ENCODE measurements at regions not wholly inside any gene's neighbourhood (a gene's known extent, or its start where the extent isn't known, plus 50 kb on each side); places are given as distances from the start of the nearest gene placed in this dataset.

- no peak overlapping the region for H3K27ac ChIP-seq
- DNase-seq (ENCODE audit: low spot score): no peak
- no peak overlapping the region for H3K4me3 ChIP-seq
- no peak for TF ChIP-seq CTCF (IDR thresholded peaks at IDR 0.05)
Measured at GRCh38 chr1:214900590-214900989, 181.9 kb upstream of the KCNK2 start.

GRCh38 chr1:214901718-214902117 lies 180.8 kb upstream of the KCNK2 start:
- H3K4me3 ChIP-seq: no peak overlapping the region
- no peak for TF ChIP-seq CTCF (IDR thresholded peaks at IDR 0.05)
- DNase-seq (ENCODE audit: low spot score): no peak
- no peak overlapping the region for H3K27ac ChIP-seq

- H3K4me3 ChIP-seq: no peak overlapping the region
- no peak for TF ChIP-seq CTCF (IDR thresholded peaks at IDR 0.05)
- H3K27ac ChIP-seq: no peak overlapping the region
- DNase-seq (ENCODE audit: low spot score): no peak
Measured at GRCh38 chr1:214902636-214903320, 179.8 kb upstream of the KCNK2 start.

- DNase-seq (ENCODE audit: low spot score): no peak
- no peak overlapping the region for H3K27ac ChIP-seq
- H3K4me3 ChIP-seq: no peak overlapping the region
- TF ChIP-seq CTCF (IDR thresholded peaks at IDR 0.05): no peak
Measured at GRCh38 chr1:214912127-214912526, 170.4 kb upstream of the KCNK2 start.

GRCh38 chr1:214913966-214914365 lies 168.6 kb upstream of the KCNK2 start:
- Histone ChIP-seq H3K27ac (no peak overlapping the region), H3K4me3 (no peak overlapping the region)
- no peak for TF ChIP-seq CTCF (IDR thresholded peaks at IDR 0.05)
- no peak for DNase-seq (ENCODE audit: low spot score)

- no peak overlapping the region for H3K27ac ChIP-seq
- no peak for DNase-seq (ENCODE audit: low spot score)
- TF ChIP-seq CTCF (IDR thresholded peaks at IDR 0.05): no peak
Measured at GRCh38 chr1:214917081-214917635, 165.4 kb upstream of the KCNK2 start.

GRCh38 chr1:214918745-214919144 lies 163.8 kb upstream of the KCNK2 start:
- DNase-seq (ENCODE audit: low spot score): no peak
- H3K27ac ChIP-seq: no peak overlapping the region
- H3K4me3 ChIP-seq: no peak overlapping the region
- no peak for TF ChIP-seq CTCF (IDR thresholded peaks at IDR 0.05)

More at GRCh38 chr1:214917081-214917635, 165.4 kb upstream of the KCNK2 start:
- H3K4me3 ChIP-seq: no peak overlapping the region
